ENCODE measurements at regions not wholly inside any gene's neighbourhood (a gene's known extent, or its start where the extent isn't known, plus 50 kb on each side); places are given as distances from the start of the nearest gene placed in this dataset.

GRCh38 chr19:28882818-28883217 lies 330.1 kb downstream of the UQCRFS1 start:
- 66 to 67% methylated on average over 2 to 6 of the region's 6 CpGs for WGBS, 2 donors
- H3K27me3 ChIP-seq = no peaks in the 10 kb centered on the region
- H3K4me3 ChIP-seq = no peak overlapping the region
- ATAC-seq (no peak), DNase-seq (no peak)
- H3K27ac ChIP-seq = no peak overlapping the region
- H3K9me3 ChIP-seq = no peaks in the 10 kb centered on the region
- no peak for TF ChIP-seq POLR2A (IDR thresholded peaks at IDR 0.05)
- TF ChIP-seq CTCF (IDR thresholded peaks at IDR 0.05) = no peak
- intact Hi-C loops (cut with DNase I) = loop anchor here (5.0 to 10.0 kb wide), 2 partner anchors 146 to 408 kb away; no protein-coding TSS in a partner anchor
- no peaks in the 10 kb centered on the region for H3K36me3 ChIP-seq (replicated peaks in 1 of 2; ENCODE audit: insufficient read depth in 1 of 2, low read depth in 2 of 2)
- H3K4me1 ChIP-seq = peaks cover 7% of the 10 kb centered on the region

GRCh38 chr19:28881616-28882015 lies 331.3 kb downstream of the UQCRFS1 start:
- ATAC-seq (no peak), DNase-seq (no peak)
- H3K9me3 ChIP-seq = no peaks in the 10 kb centered on the region
- H3K27me3 ChIP-seq = no peaks in the 10 kb centered on the region
- intact Hi-C loops (cut with DNase I) = loop anchor here (5.0 to 10.0 kb wide), 2 partner anchors 144 to 407 kb away; no protein-coding TSS in a partner anchor
- H3K4me1 ChIP-seq = peaks cover 7% of the 10 kb centered on the region
- no peaks in the 10 kb centered on the region for H3K36me3 ChIP-seq (replicated peaks in 1 of 2; ENCODE audit: insufficient read depth in 1 of 2, low read depth in 2 of 2)
- H3K4me3 ChIP-seq = no peak overlapping the region
- no peak overlapping the region for H3K27ac ChIP-seq
- no peak for TF ChIP-seq CTCF (IDR thresholded peaks at IDR 0.05)
- no peak for TF ChIP-seq POLR2A (IDR thresholded peaks at IDR 0.05)
- 58 to 73% methylated on average over 3 to 8 of the region's 8 CpGs for WGBS, 2 donors

DNA sequence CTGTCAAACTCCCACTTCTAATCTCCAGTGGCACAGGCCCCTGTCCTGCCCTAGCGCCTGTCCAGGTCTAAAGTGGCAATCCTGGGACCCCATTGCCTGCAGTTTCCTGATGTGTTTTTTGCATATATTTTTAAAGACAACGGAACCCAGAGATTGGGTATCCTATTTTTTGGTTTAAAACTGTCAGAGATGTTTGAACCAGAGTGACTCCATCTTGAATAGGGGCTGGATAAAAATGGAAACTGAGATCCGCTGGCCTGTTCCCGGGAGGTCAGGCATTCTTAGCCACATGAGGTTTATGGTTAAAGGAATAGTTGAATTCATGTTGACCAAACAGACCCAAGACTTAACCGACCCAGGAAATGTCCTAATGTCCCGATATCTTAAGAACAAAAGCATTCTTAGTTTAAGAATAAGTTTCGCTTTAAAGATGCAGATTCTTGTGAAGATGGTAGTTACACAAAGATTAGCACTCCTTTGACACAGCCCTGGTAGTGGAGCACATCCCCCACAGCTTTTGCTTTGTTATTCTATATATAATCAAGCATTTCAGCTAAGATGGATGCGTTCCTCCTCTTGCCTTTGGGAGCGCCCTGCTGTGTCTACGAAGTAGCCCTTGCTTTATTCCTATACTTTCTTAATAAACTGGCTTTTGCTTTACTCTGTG lies 332.1 kb downstream of the UQCRFS1 start:
- TF ChIP-seq POLR2A (IDR thresholded peaks at IDR 0.05) = no peak
- TF ChIP-seq CTCF (IDR thresholded peaks at IDR 0.05) = no peak
- Histone ChIP-seq H3K4me1 (peaks cover under 1% of the 10 kb centered on the region), H3K27me3 (no peaks in the 10 kb centered on the region), H3K36me3 (replicated peaks in 1 of 2; ENCODE audit: insufficient read depth in 1 of 2, low read depth in 2 of 2) (no peaks in the 10 kb centered on the region), H3K9me3 (no peaks in the 10 kb centered on the region), H3K27ac (no peak overlapping the region), H3K4me3 (no peak overlapping the region)
- intact Hi-C loops (cut with DNase I) = loop anchor here (5.0 to 10.0 kb wide), 2 partner anchors 144 to 406 kb away; no protein-coding TSS in a partner anchor
- WGBS, 2 donors = 63 to 64% methylated on average over 9 to 10 of the region's 10 CpGs
- no peak for DNase-seq
- no peak for ATAC-seq

DNA sequence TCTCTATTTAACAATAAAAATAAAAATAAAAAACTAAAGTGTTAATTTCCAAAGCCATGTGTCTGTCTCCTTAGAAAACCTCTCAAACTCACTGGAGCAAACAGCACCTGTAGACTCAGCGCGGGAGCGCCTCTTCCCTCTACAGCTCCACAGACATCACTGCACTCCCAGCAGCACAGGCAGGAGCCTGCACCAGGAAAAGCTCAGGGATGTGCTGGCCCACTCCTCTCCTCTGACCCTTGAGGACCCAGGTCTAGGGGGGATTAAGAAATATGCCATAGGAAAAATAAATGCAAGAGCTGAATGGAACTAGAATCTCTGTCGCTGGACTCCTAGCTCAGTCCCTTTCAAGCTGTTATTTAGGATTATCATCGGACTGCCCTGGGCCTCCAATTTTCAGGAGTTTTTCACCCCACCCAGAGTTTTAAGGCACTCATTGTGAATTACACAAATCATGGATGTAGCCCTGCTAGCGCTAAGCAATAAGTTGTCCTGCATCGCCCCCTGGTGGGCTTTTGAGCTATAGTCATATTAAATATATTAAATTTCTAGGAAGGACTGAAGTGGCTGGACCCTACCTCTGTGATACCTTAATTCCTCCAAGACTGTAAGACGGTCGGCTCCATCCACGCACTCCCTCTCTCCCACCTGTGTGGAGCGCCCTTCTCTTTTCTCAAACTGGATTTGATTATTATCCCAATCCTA lies 333.9 kb downstream of the UQCRFS1 start:
- intact Hi-C loops (cut with DNase I) = no loop called here
- 24 to 27% methylated on average over 11 of the region's 11 CpGs for WGBS, 2 donors

More for the DNA sequence above, 333.9 kb downstream of the UQCRFS1 start:
- Histone ChIP-seq H3K36me3 (replicated peaks in 1 of 2; ENCODE audit: insufficient read depth in 1 of 2, low read depth in 2 of 2) (no peaks in the 10 kb centered on the region), H3K27ac (no peak overlapping the region), H3K9me3 (no peaks in the 10 kb centered on the region), H3K27me3 (no peaks in the 10 kb centered on the region), H3K4me3 (no peak overlapping the region), H3K4me1 (no peaks in the 10 kb centered on the region)
- ATAC-seq = no peak
- peak; percentile 49 to 84 (median 64) for TF ChIP-seq CTCF (IDR thresholded peaks at IDR 0.05)
- TF ChIP-seq POLR2A (IDR thresholded peaks at IDR 0.05) = no peak
- peak; percentile 71 to 81 (median 76) for DNase-seq
